Esophagus squamous epithelium (tissue), 4 donors: ENCODE measurements at regions not wholly inside any gene's neighbourhood (a gene's known extent, or its start where the extent isn't known, plus 50 kb on each side); places are given as distances from the start of the nearest gene placed in this dataset.

Source experiments
- POLR2A ChIP-seq, 4 donors: fragments of 450-650 bp; IDR thresholded peaks; one replicate each; pipeline ENCODE4 v1.6.1; 2017; ENCODE audit warnings: antibody characterized with exemption in 4 of 4, mild to moderate bottlenecking in 4 of 4, moderate library complexity in 3 of 4
- TF ChIP-seq, protein P1 (sequence below), 6 experiments: fragments of 450-650 bp in 4 of 6; fragments of 200-600 bp in 2 of 6; sonication (generic) in 2 of 6; IDR thresholded peaks; one replicate each; pipeline ENCODE4 v1.5.1; 2016 to 2019; ENCODE audit warnings: antibody characterized with exemption in 6 of 6, mild to moderate bottlenecking in 4 of 6, moderate library complexity in 4 of 6

DNA sequence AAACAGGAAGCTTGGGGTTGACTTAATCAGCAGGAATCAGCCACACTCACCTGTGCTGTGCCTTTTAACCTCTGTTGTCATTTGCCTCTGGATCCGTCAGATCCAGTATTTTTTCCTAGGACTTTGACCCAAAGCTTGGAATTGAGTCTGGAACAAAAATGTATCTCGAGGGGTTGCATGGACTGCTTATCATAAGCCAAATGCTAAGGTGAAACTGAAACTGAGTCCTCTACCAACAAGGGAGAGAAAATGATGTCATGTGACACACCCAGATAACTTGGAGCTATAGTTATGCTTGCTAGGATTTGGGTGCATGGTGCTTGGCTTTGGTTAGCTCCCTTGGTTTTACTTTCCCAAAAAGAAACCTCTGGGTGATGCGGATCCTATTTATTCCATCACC lies 2158.6 kb upstream of the PIK3C3 start:
- TF ChIP-seq, protein P1, sequence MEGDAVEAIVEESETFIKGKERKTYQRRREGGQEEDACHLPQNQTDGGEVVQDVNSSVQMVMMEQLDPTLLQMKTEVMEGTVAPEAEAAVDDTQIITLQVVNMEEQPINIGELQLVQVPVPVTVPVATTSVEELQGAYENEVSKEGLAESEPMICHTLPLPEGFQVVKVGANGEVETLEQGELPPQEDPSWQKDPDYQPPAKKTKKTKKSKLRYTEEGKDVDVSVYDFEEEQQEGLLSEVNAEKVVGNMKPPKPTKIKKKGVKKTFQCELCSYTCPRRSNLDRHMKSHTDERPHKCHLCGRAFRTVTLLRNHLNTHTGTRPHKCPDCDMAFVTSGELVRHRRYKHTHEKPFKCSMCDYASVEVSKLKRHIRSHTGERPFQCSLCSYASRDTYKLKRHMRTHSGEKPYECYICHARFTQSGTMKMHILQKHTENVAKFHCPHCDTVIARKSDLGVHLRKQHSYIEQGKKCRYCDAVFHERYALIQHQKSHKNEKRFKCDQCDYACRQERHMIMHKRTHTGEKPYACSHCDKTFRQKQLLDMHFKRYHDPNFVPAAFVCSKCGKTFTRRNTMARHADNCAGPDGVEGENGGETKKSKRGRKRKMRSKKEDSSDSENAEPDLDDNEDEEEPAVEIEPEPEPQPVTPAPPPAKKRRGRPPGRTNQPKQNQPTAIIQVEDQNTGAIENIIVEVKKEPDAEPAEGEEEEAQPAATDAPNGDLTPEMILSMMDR (IDR thresholded peaks at IDR 0.05) = no peak
- TF ChIP-seq POLR2A (IDR thresholded peaks at IDR 0.05) = no peak
